Heart left ventricle (tissue), 13 donors: ENCODE measurements at regions not wholly inside any gene's neighbourhood (a gene's known extent, or its start where the extent isn't known, plus 50 kb on each side); places are given as distances from the start of the nearest gene placed in this dataset.

Experiments used
- POLR2A ChIP-seq, 2 donors: fragments of 450-650 bp; IDR thresholded peaks; one replicate each; pipeline ENCODE4 v1.6.1; 2017; ENCODE audit warnings: antibody characterized with exemption in 2 of 2, mild to moderate bottlenecking in 2 of 2, moderate library complexity in 2 of 2
- TF ChIP-seq, protein P1 (sequence below), 12 donors: fragments of 200-600 bp; sonication (generic) in 4 of 12; IDR thresholded peaks; one replicate each; pipeline versions ENCODE4 v1.5.0 to v1.8.0; 2018 to 2022; ENCODE audit warnings: antibody characterized with exemption in 12 of 12, mild to moderate bottlenecking in 5 of 12
- donor health status: ischemic (EF 13 %, LVEDD 7.1; RV severe dilation, severe dysfunction).
- donor health status: DM: no; HTN: yes; CAD: no.
- donor health status: DM: no; HTN: no; CAD: no.
- donor health status: ischemic (EF 25% LVEDD 6.9; RV normal size, moderate dysfunction).
- donor health status: ischemic (EF 25% LVEDD 5.7; RV mildly dilated, moderate dysfunction).
- donor health status: ischemic (EF 35%, LVEDD 5.7; RV mildly dilated, moderate dysfunction).
- donor health status: nonischemic (EF 11% LVEDD 7.7; RV severe dilation, severe dysfunction).
- donor health status: DM: yes; HTN: yes; CAD: no.
- donor health status: PGD.
- donor health status: ischemic (EF 29% LVEDD 5.4; RV normal size, mild dysfunction).
- donor health status: nonischemic (EF 23%, LVEDD 6.1; RV moderate dilation, normal function).

- TF ChIP-seq, protein P1, sequence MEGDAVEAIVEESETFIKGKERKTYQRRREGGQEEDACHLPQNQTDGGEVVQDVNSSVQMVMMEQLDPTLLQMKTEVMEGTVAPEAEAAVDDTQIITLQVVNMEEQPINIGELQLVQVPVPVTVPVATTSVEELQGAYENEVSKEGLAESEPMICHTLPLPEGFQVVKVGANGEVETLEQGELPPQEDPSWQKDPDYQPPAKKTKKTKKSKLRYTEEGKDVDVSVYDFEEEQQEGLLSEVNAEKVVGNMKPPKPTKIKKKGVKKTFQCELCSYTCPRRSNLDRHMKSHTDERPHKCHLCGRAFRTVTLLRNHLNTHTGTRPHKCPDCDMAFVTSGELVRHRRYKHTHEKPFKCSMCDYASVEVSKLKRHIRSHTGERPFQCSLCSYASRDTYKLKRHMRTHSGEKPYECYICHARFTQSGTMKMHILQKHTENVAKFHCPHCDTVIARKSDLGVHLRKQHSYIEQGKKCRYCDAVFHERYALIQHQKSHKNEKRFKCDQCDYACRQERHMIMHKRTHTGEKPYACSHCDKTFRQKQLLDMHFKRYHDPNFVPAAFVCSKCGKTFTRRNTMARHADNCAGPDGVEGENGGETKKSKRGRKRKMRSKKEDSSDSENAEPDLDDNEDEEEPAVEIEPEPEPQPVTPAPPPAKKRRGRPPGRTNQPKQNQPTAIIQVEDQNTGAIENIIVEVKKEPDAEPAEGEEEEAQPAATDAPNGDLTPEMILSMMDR (IDR thresholded peaks at IDR 0.05), result no peak
- no peak for TF ChIP-seq POLR2A (IDR thresholded peaks at IDR 0.05)
Observed at GRCh38 chr10:121288864-121289661, 309.2 kb downstream of the FGFR2 start.
